Gastroesophageal sphincter (tissue), 4 donors: ENCODE measurements at regions not wholly inside any gene's neighbourhood (a gene's known extent, or its start where the extent isn't known, plus 50 kb on each side); places are given as distances from the start of the nearest gene placed in this dataset.

ENCODE experiments used
- ATAC-seq: fragments of 150-250 bp; one replicate; pipeline ENCODE4 v1.9.1; 2016; ENCODE audit warnings: mild to moderate bottlenecking, moderate library complexity
- H3K27ac ChIP-seq, 4 donors: fragments of 200-600 bp; sonication (generic) in 3 of 4; 1 replicate in 3 of 4; 2 replicates in 1 of 4; pipeline ENCODE4 v1.5.1; 2016 to 2019
- H3K27me3 ChIP-seq: fragments of 200-600 bp; sonication (generic); one replicate; pipeline ENCODE4 v1.5.1; 2019
- H3K36me3 ChIP-seq, 2 donors: fragments of 200-600 bp; sonication (generic); one replicate each; pipeline ENCODE4 v1.5.1; 2019; ENCODE audit warnings: control low read depth in 1 of 2
- H3K4me1 ChIP-seq, 3 donors: fragments of 200-600 bp; sonication (generic); 1 replicate in 2 of 3; 2 replicates in 1 of 3; pipeline ENCODE4 v1.5.1; 2016 to 2019; ENCODE audit warnings: control low read depth in 2 of 3
- H3K4me3 ChIP-seq, 2 donors: fragments of 200-600 bp; sonication (generic); one replicate each; pipeline ENCODE4 v1.5.1; 2019; ENCODE audit warnings: mild to moderate bottlenecking in 1 of 2, moderate library complexity in 1 of 2
- H3K9me3 ChIP-seq, 3 donors: fragments of 200-600 bp; sonication (generic); one replicate each; pipeline ENCODE4 v1.5.1; 2017 to 2019; ENCODE audit warnings: control low read depth in 2 of 3
- EP300 ChIP-seq: sonication (generic); formaldehyde crosslinking; IDR thresholded peaks from one replicate; pipeline ENCODE4 v1.6.1; 2017; ENCODE audit warnings: antibody characterized with exemption, mild to moderate bottlenecking
- POLR2A ChIP-seq, 2 donors: fragments of 450-650 bp; IDR thresholded peaks; one replicate each; pipeline ENCODE4 v1.6.1; 2017; ENCODE audit warnings: antibody characterized with exemption in 2 of 2, mild to moderate bottlenecking in 2 of 2, moderate library complexity in 1 of 2
- POLR2AphosphoS5 ChIP-seq: sonication (generic); formaldehyde crosslinking; IDR thresholded peaks from one replicate; pipeline ENCODE4 v1.6.1; 2017; ENCODE audit warnings: antibody characterized with exemption
- WGBS, 2 donors: methylation state at CpG; one replicate each; pipeline ENCODE4 v1.1.5; 2018; ENCODE audit warnings: low coverage in 1 of 2; 5-methylcytosine and 5-hydroxymethylcytosine counted together
- TF ChIP-seq, protein P1 (sequence below), 4 experiments: fragments of 200-600 bp in 2 of 4; fragments of 450-650 bp in 2 of 4; sonication (generic) in 1 of 4; IDR thresholded peaks; one replicate each; pipeline ENCODE4 v1.5.1; 2017 to 2019; ENCODE audit warnings: antibody characterized with exemption in 4 of 4, mild to moderate bottlenecking in 2 of 4, moderate library complexity in 2 of 4

DNA sequence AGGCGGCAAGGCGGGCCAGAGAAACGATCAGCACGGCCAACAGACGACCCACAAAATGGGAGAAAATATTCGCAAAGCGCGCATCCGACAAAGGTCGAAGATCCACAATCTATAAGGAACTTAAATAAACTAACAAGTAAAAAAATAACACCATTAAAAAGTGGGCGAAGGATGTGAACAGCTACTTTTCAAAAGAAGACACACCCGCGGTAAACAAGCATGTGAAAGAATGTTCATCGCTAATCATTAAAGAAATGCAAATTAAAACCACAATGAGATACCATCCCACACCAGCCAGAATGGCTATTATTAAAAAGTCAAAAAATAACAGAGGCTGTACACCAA, 117.8 kb upstream of the SIRPA start:
- H3K36me3 ChIP-seq = no peaks in the 10 kb centered on the region
- no peak for ATAC-seq
- H3K4me3 ChIP-seq = peak overlapping the region in 1 of 2 donors; percentile 64
- H3K27me3 ChIP-seq = peaks cover 7% of the 10 kb centered on the region
- H3K9me3 ChIP-seq = no peaks in the 10 kb centered on the region
- 15 to 18% methylated on average over 11 to 14 of the region's 14 CpGs for WGBS, 2 donors
- H3K4me1 ChIP-seq = peaks cover 0 to 19% (median 8%) of the 10 kb centered on the region in 3 donors
- TF ChIP-seq EP300 = no peak
- TF ChIP-seq POLR2AphosphoS5 = no peak
- TF ChIP-seq POLR2A (IDR thresholded peaks at IDR 0.05) = no peak
- TF ChIP-seq, protein P1, sequence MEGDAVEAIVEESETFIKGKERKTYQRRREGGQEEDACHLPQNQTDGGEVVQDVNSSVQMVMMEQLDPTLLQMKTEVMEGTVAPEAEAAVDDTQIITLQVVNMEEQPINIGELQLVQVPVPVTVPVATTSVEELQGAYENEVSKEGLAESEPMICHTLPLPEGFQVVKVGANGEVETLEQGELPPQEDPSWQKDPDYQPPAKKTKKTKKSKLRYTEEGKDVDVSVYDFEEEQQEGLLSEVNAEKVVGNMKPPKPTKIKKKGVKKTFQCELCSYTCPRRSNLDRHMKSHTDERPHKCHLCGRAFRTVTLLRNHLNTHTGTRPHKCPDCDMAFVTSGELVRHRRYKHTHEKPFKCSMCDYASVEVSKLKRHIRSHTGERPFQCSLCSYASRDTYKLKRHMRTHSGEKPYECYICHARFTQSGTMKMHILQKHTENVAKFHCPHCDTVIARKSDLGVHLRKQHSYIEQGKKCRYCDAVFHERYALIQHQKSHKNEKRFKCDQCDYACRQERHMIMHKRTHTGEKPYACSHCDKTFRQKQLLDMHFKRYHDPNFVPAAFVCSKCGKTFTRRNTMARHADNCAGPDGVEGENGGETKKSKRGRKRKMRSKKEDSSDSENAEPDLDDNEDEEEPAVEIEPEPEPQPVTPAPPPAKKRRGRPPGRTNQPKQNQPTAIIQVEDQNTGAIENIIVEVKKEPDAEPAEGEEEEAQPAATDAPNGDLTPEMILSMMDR (IDR thresholded peaks at IDR 0.05) = no peak
- H3K27ac ChIP-seq = peak overlapping the region in 2 of 4 donors; percentile 70 to 80

DNA sequence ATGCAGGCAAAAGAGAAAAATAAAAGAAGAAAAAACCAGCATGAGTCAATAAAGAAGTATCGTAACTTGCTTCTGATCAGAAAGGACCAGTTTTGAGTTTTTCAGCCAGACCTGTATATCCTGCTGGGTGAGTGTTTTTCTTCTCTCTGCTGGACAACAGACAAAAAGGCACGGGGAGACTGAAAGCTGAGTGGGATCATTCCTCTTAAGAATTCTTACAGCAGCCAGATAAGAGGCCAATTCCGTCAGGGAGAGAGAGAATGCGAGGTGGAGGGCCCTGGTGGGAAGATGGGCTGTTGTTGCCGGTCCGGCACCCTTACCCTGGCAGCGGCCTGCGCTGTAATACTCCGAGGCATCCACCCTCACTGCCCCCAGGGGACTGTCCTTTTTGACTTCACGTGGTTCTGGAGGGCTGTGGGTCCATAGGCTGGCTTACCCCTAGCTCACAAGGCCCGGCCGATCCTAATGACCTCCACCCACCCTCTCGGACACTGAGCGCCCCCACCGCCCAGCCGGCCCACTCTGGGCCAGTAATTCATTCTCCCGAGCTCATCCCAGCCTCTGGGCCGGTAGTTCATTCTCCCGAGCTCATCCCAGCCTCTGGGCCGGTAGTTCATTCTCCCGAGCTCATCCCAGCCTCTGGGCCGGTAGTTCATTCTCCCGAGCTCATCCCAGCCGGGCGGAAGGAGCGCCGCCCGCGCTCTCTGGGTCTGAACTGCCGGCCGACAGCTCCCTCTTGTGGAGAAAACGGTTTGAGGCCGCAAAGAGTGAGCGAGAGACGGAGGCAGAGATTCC, 118.3 kb upstream of the SIRPA start:
- H3K36me3 ChIP-seq = no peaks in the 10 kb centered on the region
- 1 to 2% methylated on average over 6 to 17 of the region's 35 CpGs for WGBS, 2 donors
- H3K4me1 ChIP-seq = peaks cover 0 to 19% (median 8%) of the 10 kb centered on the region in 3 donors
- peak overlapping the region; percentile 57 to 64 for H3K4me3 ChIP-seq
- peak overlapping the region; percentile 10 to 80 (median 66) for H3K27ac ChIP-seq
- ATAC-seq = peak; percentile 95
- H3K9me3 ChIP-seq = no peaks in the 10 kb centered on the region
- TF ChIP-seq, protein P1 (IDR thresholded peaks at IDR 0.05) = peak in 3 of 4 experiments; percentile 82 to 93 (median 90)
- no peak for TF ChIP-seq POLR2A (IDR thresholded peaks at IDR 0.05)
- TF ChIP-seq POLR2AphosphoS5 = peak; percentile 48
- peaks cover 3% of the 10 kb centered on the region for H3K27me3 ChIP-seq

DNA sequence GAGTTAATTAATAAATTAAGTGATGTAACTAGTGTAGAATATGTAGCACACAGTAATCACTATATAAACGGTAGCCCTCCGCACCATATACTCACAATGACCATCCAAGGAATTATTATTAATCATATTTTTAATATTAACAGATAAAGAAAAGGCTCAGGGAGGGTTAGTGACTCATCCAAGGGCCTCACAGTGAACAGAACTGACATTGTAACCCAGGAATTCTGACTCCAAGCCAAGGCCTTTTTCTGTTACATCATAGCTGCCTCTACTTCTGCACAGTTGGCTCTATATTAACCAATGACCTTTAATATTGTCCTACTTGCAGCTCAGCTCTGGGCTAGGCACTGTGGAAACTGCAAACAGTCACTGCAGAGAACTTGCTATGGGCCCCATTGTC, 117.5 kb upstream of the SIRPG start:
- no peak for TF ChIP-seq EP300
- TF ChIP-seq POLR2AphosphoS5 = no peak
- TF ChIP-seq, protein P1 (IDR thresholded peaks at IDR 0.05) = no peak
- no peak for TF ChIP-seq POLR2A (IDR thresholded peaks at IDR 0.05)
- Histone ChIP-seq H3K4me1 (peaks cover 0 to 19% (median 8%) of the 10 kb centered on the region in 3 donors), H3K9me3 (no peaks in the 10 kb centered on the region), H3K27ac (no peak overlapping the region), H3K27me3 (no peaks in the 10 kb centered on the region), H3K36me3 (no peaks in the 10 kb centered on the region), H3K4me3 (no peak overlapping the region)
- WGBS, 2 donors = 49 to 88% methylated on average over 2 of the region's 2 CpGs
- ATAC-seq = no peak

DNA sequence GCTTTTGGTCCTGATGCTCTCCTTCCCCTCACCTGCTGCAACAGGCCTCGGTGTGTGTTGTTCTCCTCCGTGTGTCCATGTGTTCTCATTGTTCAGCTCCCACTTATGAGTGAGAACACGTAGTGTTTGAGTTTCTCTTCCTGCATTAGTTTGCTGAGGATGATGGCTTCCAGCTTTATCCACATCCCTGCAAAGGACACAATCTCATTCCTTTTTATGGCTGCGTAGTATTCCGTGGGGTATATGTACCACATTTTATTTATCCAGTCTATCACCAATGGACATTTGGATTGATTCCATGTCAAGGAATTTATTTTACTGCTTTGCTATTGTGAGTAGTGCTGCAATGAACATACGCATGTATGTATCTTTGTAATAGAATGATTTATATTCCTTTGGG, 116.9 kb upstream of the SIRPG start:
- H3K27me3 ChIP-seq = no peaks in the 10 kb centered on the region
- no peak overlapping the region for H3K27ac ChIP-seq
- no peaks in the 10 kb centered on the region for H3K9me3 ChIP-seq
- no peak overlapping the region for H3K4me3 ChIP-seq
- ATAC-seq = no peak
- TF ChIP-seq POLR2AphosphoS5 (no peak), POLR2A (IDR thresholded peaks at IDR 0.05) (no peak), EP300 (no peak)
- TF ChIP-seq, protein P1 (IDR thresholded peaks at IDR 0.05) = no peak
- WGBS, 2 donors = 87 to 98% methylated on average over 6 of the region's 6 CpGs
- H3K4me1 ChIP-seq = peaks cover 0 to 19% (median 8%) of the 10 kb centered on the region in 3 donors
- H3K36me3 ChIP-seq = no peaks in the 10 kb centered on the region

DNA sequence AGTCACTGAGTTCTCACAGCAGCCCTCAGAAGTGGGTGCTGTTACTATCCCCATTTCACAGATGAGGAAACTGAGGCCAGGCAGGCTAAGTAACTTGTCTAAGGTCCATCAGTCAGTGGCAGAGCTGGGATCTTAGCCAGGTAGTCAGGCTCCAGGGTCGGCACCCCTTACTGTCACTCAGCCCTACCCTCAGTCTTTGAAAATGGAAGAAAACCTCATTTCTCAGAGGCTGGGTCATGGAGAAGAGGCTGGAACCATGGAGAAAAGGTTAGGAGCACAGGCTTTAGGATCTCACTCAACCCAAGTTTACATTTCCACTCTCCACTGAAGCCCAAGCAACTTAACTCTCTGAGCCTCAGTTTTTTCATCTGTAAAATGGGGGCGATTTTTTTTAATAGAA, 116.2 kb upstream of the SIRPG start:
- WGBS, 2 donors = 100% methylated on average over 1 of the region's 2 CpGs
- no peak overlapping the region for H3K27ac ChIP-seq
- no peak for ATAC-seq
- TF ChIP-seq, protein P1 (IDR thresholded peaks at IDR 0.05) = no peak
- TF ChIP-seq POLR2A (IDR thresholded peaks at IDR 0.05) (no peak), EP300 (no peak), POLR2AphosphoS5 (no peak)
- peaks cover 0 to 19% (median 8%) of the 10 kb centered on the region in 3 donors for H3K4me1 ChIP-seq
- H3K27me3 ChIP-seq = no peaks in the 10 kb centered on the region
- H3K36me3 ChIP-seq = no peaks in the 10 kb centered on the region
- no peak overlapping the region for H3K4me3 ChIP-seq
- no peaks in the 10 kb centered on the region for H3K9me3 ChIP-seq
